ENCODE measurements at regions not wholly inside any gene's neighbourhood (a gene's known extent, or its start where the extent isn't known, plus 50 kb on each side); places are given as distances from the start of the nearest gene placed in this dataset.

DNA sequence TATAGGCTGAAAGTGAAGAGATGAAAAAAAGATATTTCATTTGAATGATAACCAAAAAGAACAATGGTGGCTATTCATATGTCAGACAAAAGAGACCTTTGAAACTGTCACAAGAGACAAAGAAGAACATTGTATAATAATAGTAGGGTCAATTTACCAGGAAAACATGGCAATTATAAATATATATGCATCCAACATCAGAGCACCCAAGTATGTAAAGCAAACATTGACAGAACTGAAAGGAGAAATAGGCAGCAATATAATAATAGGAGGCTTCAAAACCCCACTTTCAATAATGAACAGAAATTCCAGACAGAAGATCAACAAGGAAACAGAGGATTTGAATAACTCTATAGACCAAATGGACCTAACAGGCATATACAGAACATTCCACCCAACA, 876.2 kb downstream of the GRID1 start:
- TF ChIP-seq, protein P1, sequence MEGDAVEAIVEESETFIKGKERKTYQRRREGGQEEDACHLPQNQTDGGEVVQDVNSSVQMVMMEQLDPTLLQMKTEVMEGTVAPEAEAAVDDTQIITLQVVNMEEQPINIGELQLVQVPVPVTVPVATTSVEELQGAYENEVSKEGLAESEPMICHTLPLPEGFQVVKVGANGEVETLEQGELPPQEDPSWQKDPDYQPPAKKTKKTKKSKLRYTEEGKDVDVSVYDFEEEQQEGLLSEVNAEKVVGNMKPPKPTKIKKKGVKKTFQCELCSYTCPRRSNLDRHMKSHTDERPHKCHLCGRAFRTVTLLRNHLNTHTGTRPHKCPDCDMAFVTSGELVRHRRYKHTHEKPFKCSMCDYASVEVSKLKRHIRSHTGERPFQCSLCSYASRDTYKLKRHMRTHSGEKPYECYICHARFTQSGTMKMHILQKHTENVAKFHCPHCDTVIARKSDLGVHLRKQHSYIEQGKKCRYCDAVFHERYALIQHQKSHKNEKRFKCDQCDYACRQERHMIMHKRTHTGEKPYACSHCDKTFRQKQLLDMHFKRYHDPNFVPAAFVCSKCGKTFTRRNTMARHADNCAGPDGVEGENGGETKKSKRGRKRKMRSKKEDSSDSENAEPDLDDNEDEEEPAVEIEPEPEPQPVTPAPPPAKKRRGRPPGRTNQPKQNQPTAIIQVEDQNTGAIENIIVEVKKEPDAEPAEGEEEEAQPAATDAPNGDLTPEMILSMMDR (IDR thresholded peaks at IDR 0.05) = no peak
- no peak for TF ChIP-seq POLR2A (IDR thresholded peaks at IDR 0.05)

All from lower leg skin (tissue), 3 donors.